Right renal pelvis (tissue), 4 donors: ENCODE measurements at regions not wholly inside any gene's neighbourhood (a gene's known extent, or its start where the extent isn't known, plus 50 kb on each side); places are given as distances from the start of the nearest gene placed in this dataset.
"Not testable (repeated sequence)": the region's sequence is repeated elsewhere in the genome, so short reads cannot be mapped to it uniquely, and the experiment has no call there.

Experiments used
- DNase-seq, 4 donors: peaks; one replicate each; pipeline ENCODE4 v3.0.0-alpha.2; 2013; ENCODE audit warnings: low read depth in 4 of 4, low spot score in 3 of 4, missing footprints in 1 of 4

DNA sequence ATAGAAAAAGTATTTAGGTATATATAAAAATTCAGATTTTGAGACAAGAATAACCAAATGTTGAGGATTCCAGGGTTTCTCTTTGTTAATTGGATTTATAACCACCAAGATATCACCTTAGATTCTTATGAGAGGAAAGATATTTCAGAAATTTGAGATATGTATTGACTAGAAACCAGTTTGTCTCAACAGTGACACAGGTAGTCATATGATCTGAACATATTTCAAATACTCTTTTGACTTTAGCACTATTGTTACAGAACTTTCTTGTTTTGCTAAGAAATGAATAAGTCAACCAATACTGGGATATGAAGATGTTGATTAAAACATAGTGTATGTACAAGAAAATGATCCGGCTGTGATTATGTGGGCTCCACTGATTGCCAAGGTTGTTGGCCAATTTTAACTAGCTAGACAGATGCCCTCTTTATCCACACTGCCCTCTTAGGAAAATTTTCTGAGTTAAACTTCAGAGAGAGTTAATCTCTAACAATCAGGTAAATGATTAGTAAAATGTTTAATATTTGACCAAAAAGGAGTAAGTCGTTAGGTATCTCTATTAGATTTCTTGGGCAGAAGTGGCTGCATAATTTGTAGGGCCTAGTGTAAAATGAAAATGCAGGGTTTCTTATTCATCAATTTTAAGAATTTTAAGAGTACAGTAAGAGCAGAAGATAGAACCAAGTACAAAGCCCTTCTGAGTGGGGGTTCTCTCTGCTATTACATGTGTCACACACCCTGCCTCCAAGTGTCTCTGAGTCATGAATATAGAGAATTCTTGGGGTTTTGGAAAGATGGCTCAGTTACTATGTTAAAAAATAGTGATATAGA, 376.0 kb downstream of the TFEC start:
- peak in 2 of 4 donors; percentile 20 to 28 for DNase-seq

DNA sequence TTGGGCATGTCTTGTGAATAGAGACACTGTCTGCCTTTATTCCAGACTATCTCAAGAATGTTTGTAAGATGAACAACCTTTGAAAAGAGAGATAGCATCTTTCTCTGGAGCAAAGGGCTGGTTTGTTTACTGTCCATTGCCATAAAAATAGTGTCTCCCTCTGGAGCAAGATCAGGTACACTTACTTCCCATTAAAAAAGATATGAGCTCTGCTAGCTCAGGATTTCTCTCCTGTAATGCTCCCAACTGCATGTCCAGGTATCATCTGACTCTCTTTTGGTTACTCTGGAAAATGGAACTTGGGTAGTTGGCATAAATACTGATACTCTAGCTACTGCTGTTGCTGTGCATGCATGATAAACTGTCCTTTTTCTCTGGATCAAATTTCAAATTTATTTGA, 381.1 kb downstream of the TFEC start:
- DNase-seq: no peak

DNA sequence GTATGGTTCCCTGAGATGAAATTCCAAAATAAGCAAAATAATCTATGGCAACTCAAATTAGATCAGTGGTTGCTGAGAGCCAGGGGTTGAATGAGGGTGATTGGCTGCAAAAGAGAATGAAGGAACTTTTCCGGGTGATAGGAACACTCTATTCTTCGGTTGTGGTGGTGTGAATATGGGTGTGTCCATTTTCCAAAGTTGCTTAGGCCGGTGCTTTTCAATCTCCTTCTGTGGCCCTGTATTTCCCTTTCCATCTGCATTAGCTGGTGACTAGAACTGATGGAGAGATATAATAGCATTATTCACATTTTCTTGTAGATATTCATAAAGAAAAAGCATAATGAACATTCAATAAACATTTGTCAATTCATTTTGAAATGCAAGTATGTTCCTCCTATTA, 382.9 kb downstream of the TFEC start:
- DNase-seq: no peak

DNA sequence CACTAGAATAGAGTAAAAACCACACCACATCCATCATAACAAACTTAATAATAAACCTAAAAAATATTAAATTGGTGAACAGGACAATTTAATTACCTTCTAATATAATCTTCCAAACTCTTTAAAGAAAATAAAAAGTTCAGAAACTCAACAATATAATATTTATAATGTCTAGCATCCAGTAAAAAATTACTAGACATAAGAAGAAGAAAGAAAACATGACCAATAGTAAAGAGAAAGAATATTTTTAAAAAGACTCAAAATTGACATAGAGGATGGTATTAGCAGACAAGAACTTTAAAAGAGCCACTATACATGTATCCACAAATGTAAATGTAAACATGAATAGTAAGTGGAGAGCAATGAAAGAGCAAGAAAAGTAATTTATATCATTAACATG, 388.4 kb downstream of the TFEC start:
- no peak for DNase-seq

DNA sequence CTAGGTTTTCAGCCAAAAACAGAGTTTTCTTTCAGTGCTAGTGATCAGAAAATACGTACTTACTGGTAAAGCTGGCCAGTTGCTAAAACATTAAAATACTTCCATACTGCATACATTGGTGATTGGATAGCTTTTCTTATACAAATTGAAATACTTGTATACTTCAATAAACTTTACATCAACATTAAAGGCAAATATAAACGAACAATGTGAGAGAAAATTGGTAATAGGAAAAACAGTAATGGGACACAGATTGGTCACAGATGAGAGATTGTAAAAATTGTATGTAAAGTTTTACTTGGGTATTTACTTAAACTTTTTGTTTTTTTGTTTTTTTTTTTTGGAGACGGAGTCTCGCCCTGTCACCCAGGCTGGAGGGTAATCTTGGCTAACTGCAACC, 391.7 kb downstream of the TFEC start:
- no peak for DNase-seq

DNA sequence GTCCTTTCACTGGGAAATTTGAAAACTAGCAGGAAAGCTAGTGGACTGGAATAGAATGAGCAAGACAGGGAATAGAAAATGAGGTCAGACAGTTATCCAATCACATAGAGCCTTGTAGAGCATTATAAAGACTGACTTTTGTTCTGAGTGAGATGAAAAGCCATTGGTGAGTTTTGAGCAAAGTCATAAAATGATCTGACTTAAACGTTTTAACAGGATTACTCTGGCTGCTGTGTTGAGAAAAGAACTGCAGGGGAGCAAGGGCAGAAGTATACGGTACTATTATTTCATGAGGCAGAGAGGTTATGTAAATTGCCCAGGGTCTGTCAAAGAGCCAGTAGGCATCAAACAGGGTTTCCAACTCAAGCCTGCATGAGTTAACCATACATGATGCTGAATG, 393.4 kb downstream of the TFEC start:
- DNase-seq: no peak

DNA sequence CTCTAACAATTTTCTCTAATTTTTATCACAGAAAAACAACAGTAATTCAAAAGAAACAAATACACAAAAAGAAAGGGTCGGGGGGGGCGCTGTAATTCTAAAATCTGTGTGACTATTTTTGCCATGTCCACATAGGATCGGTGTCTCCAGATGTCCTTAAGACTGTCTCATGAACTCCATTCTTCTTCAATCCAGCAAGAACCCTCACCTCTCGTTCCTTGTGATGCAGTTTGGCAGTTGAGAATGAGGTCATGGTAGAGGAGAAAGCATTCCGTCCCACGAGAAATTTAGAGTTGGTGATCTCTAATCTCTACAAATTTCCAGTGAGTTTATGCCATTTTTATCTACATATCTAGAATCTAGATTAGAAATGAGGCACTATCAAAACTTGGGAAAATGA, 394.7 kb downstream of the TFEC start:
- DNase-seq: no peak

DNA sequence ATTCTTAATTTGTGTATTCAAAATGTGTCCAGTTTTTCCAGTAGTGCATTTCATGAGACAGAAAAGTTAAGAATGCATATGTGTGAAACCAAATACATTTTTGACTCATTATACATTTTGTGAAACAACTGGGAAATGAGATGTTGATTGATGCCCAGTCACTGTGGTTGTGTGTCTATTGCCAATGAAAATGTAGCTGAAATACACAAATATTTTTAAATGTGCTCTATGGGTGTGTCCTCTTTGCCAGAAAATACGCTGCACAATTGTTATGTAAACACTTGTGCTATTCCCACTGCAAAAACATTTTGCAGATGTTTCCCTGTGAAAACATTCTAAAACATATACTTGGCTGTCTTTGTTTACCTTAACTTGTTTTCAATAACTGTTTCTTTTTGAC, 395.2 kb downstream of the TFEC start:
- DNase-seq: no peak

DNA sequence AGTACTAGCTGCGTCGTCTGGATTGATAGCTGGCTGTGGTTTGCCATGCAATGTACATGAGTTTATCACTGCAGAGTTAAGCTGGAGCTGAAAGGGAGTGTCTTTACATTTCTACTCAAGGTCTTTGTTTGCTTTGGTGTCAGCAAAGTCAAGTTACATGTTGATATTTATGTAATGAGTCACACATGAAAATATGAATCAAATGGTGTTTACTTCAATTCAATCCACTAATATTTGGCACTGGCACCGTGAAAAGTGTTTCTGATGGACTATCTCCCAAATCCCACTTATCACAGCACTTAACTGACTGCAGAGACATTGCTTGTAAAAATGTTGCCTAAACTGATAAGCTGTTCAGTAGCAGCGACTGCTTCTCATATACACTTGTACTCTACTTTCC, 395.9 kb downstream of the TFEC start:
- no peak for DNase-seq

DNA sequence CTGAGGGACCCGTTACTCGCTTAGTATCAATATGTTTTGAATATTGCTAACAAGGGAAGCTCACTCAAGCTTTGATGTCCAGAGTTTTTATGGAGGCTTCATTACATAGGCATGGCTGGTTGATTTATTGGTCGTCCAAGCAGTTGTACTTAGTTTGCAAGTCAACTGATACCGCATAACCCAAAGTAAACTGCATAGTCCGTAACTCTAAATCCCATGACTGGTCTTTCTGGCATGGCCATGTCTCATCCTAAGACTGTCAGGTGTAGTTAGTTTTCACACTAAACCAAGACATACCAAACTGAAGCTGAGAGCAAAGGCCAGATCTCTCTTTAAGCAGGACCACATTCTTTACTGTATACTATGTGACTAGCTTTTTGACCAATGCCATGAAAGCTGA, 397.9 kb downstream of the TFEC start:
- DNase-seq: no peak

DNA sequence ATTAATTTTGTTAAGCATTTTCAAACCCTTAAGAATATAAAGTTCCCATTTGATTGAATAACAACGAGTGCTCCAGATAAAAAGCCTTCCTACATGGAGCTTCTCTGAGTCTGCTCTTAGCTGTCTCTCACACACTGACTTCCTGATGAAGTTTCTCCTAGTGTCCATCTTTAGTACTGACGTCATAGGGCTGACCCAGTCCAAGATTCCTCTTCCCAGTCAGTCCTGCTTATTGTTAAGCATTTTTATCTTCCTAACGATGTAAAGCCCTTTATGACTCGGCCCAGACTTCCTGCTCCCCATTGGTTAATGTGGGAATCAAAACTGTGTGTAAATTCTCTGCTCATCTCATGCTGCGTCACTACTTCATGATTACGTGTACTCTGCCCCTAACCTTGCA, 398.8 kb downstream of the TFEC start:
- DNase-seq: no peak

DNA sequence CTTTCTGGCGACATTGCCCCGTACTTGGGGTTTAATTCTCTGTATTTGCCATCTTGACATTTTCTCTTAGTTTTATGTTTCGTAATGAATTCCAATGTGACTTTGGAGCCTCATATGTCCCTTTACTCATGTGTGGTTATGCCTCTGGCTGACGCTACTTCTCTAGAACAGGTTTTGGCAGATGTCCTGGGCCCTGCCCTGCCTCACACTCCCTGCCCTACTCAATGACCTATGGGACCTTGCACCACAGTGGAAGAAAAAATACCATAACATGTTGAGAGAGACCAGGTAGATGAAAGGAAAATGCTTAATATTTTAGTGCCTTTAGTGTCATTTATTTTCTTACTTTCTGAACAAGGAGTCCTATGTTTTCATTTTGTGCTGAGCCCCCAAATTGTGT, 400.5 kb downstream of the TFEC start:
- DNase-seq: no peak

DNA sequence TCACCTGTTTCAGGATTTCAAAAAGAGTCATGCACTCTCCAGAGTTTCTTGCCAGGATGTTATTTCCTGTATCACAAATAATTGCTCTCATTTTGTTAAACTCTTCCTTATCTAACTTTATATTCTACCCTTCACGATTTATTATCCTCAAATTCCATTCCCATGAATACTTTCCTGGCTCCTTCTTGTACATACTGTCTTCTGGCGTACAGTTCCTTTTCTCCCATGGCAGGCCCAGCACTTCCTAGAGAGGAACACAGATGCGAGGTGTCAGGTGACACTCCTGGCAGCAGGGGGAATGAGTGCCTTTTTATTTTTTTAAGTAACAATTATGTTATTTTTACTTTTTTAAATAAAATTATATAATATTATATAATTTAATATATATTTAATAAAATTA, 411.9 kb downstream of the TFEC start:
- no peak for DNase-seq

DNA sequence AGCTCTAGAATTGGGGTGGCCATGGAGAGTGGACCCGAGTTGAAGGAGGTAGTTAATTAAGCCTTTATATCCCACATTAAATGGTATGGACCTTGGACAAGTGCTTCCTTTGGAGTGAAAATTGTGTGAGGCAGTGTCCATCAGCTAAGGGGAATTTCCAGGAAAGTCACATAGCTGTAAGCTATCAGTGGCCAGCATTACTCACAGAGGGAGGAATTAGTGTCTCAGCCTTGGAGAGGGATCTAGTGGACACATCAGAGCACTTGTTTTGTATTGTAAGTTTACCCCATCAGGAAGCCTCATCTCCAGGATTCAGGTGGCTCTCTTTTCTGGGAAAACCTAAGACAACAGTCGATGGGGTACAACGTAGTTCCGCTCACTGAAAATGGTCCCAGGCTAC, 416.7 kb downstream of the TFEC start:
- DNase-seq: no peak

DNA sequence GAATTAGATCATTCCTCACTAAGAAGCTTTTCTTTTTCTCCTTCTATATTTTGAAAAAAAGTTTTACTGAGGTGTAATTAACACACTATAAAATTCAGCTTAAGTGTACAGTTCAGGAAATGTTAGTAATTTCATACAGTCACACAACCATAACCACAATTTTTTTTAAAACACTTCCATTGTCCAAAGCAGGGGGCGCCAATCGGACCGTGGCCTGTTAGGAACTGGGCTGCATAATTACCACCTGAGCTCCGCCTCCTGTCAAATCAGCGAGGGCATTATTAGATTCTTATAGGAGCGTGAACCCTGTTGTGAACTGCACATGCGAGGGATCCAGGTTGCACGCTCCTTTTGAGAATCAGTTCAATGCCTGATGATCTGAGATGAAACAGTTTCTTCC, 427.1 kb downstream of the TFEC start:
- DNase-seq: no peak

DNA sequence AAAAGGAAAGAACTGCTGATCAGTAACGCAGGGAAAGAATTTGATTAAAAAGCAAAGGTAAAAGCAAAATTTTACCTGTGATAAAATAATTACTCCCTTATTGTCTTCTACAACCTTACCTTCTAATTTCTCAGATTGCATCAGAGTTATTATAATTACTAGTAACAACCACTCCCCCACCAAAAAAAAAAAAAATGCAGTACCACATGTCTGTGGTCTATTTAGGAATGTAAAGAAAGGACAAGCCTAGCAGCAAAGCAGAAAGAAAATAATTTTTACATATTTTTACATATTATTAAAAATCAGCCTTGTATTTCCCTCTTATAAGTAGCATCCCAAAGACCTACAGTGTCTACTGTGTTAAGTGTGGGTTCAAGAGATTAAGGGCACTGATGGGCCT, 430.4 kb downstream of the TFEC start:
- DNase-seq: no peak

DNA sequence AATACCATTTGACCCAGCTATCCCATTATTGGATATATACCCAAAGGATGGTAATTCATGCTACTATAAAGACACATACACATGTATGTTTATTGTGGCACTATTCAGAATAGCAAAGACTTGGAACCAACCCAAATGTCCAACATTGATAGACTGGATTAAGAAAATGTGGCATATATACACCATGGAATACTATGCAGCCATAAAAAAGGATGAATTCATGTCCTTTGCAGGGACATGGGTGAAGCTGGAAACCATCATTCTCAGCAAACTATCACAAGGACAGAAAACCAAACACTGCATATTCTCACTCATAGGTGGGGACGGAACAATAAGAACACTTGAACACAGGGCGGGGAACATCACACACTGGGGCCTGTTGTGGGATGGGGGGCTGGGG, 431.4 kb downstream of the TFEC start:
- DNase-seq: not testable (repeated sequence)

DNA sequence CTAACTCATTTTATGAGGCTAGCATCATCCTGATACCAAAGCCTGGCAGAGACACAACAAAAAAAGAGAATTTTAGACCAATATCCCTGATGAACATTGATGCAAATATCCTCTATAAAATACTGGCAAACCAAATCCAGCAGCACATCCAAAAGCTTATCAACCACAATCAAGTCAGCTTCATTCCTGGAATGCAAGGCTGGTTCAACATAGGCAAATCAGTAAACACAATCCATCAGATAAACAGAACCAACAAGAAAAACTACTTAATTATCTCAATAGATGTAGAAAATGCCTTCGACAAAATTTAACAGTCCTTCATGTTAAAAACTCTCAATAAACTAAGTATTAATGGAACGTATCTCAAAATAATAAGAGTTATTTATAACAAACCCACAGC, 433.3 kb downstream of the TFEC start:
- DNase-seq: not testable (repeated sequence)

DNA sequence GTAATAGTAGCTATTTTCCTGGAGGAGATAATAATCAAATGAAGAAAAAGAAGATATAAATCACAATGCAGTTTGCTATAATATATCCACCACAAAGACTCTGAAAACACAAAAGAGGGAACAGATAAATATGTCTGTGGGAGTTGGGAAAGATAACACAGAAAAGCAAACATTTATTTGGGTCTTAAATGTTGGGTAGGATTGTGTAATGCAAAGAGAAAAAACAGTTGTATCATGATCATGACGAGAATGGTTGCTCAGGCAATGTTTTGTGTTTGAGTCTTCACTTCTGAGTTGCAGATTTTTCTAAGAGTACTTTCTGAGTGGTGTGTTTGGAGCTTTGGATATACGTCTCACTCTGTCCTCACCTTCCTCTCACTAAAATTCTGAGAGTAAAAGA, 437.5 kb downstream of the TFEC start:
- DNase-seq: no peak

DNA sequence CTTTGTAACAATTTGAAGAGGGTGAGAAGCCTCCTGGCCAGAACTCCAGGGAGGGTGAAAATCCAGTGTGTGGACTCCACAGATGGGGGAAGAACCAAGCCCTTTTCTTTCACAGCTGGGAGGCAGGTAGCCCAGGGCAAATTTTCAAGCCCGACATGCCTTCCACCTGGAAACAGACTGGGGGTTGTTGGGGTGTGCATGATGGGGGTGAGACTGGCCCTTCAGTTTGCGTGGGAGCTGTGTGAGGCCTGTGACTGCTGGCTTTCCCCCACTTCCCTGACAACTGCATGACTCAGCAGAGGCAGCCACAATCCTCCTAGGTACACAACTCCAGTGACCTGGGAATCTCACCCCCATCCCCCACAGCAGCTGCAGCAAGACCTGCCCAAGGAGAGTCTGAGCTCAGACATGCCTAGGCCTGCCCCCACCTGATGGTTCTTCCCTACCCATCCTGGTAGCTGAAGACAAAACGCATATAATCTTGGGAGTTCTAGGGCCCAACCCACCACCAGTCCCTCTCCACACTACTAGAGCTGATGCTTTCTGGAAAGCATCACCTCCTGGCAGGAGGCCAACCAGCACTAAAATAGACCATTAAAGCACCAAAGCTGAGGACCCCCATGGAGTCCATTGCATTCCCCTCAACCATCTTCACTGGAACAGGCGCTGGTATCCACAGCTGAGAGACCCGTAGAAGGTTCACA, 445.4 kb downstream of the TFEC start:
- no peak for DNase-seq

DNA sequence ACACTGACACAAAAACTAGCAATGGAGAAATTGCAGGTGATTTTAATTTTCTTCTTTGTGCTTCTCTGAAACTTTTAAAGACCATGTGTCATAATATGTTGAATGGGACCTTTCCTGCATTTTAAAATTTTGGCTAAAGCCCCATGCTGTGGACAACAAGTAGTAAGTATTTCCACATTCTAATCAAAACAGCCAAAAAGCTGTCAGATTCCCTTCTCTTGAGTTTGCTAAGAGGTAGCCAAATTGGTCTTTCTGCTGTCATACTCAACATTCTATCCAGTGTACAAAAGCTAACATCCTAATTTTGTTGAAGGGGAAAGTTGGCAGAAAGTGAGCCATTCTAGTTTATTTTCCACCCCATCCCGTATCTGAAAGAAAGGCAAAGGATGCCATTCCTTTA, 447.6 kb downstream of the TFEC start:
- DNase-seq: no peak

DNA sequence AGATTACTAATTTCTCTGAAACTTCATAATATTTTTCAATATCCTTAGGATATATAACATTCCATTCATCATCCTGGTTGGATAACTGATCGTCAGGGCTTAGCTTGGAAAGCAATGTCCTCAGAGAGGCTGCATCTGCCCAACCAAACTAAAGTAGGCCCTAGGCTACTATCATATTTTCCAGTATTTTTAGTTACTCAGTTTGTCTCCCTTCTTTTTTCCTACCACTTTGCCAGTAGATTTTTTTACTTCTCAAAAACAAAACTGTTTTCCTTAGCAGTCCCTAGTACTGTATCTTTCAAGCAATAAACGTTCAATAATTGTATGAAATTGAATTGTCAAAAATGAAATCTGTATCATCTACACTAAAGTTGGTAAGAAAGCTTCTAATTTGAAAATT, 452.0 kb downstream of the TFEC start:
- DNase-seq: no peak
